GM23338 (cell line): ENCODE measurements at regions not wholly inside any gene's neighbourhood (a gene's known extent, or its start where the extent isn't known, plus 50 kb on each side); places are given as distances from the start of the nearest gene placed in this dataset.

Source experiments
- ATAC-seq: fragments of 200-7000 bp; cut with Tn5 transposase; 3 replicates; pipeline ENCODE4 v1.9.1; 2020
- DNase-seq: peaks from one replicate; pipeline ENCODE4 v3.0.0-alpha.2; 2015; ENCODE audit warnings: low spot score
- H2AFZ ChIP-seq: fragments of 200-600 bp; sonication (generic); 2 replicates; pipeline ENCODE4 v1.8.0; 2016; ENCODE audit warnings: antibody characterized with exemption, mild to moderate bottlenecking, moderate library complexity
- H3F3A ChIP-seq: fragments of 200-600 bp; sonication (generic); replicated peaks from 2 replicates; pipeline ENCODE4 v1.8.0; 2017; ENCODE audit warnings: antibody characterized with exemption, mixed run types, low read depth
- H3K27ac ChIP-seq: fragments of 200-600 bp; sonication (generic); 2 replicates; pipeline ENCODE4 v1.6.1; 2016; ENCODE audit warnings: low read depth
- H3K27me3 ChIP-seq: fragments of 200-600 bp; sonication (generic); 2 replicates; pipeline ENCODE4 v1.8.0; 2016; ENCODE audit warnings: mild to moderate bottlenecking, mixed run types, moderate library complexity; ENCODE audit not compliant: insufficient read depth
- H3K36me3 ChIP-seq: fragments of 200-600 bp; sonication (generic); 2 replicates; pipeline ENCODE4 v1.8.0; 2016; ENCODE audit warnings: mild to moderate bottlenecking; ENCODE audit not compliant: insufficient read depth
- H3K4me1 ChIP-seq: fragments of 200-600 bp; sonication (generic); 2 replicates; pipeline ENCODE4 v1.8.0; 2016; ENCODE audit warnings: mild to moderate bottlenecking, moderate library complexity; ENCODE audit not compliant: insufficient read depth
- H3K4me2 ChIP-seq: fragments of 200-600 bp; sonication (generic); 2 replicates; pipeline ENCODE4 v1.7.1; 2017; ENCODE audit warnings: mixed run types
- H3K4me3 ChIP-seq: fragments of 200-600 bp; sonication (generic); 2 replicates; pipeline ENCODE4 v1.6.1; 2016; ENCODE audit warnings: mixed run types
- H3K79me2 ChIP-seq: fragments of 200-600 bp; sonication (generic); replicated peaks from 2 replicates; pipeline ENCODE4 v1.8.0; 2017; ENCODE audit warnings: mild to moderate bottlenecking; ENCODE audit not compliant: insufficient read depth
- H3K9me2 ChIP-seq: fragments of 200-600 bp; sonication (generic); 2 replicates; pipeline ENCODE4 v1.8.0; 2017; ENCODE audit not compliant: insufficient read depth
- H4K20me1 ChIP-seq: fragments of 200-600 bp; sonication (generic); replicated peaks from 2 replicates; pipeline ENCODE4 v1.8.0; 2017; ENCODE audit warnings: mild to moderate bottlenecking; ENCODE audit not compliant: insufficient read depth
- H3K27ac Mint-ChIP-seq: 2 replicates; pipeline ENCODE4 v1.8.0; 2020; ENCODE audit warnings: inconsistent platforms, mild to moderate bottlenecking, moderate library complexity, mixed read lengths
- H3K27me3 Mint-ChIP-seq: 3 replicates; pipeline ENCODE4 v1.8.0; 2022; ENCODE audit warnings: low read depth, mild to moderate bottlenecking, moderate library complexity, mixed read lengths, inconsistent platforms; ENCODE audit not compliant: insufficient read depth, poor library complexity
- H3K36me3 Mint-ChIP-seq: 3 replicates; pipeline ENCODE4 v1.8.0; 2021; ENCODE audit warnings: low read depth, mild to moderate bottlenecking, inconsistent platforms, moderate library complexity, mixed read lengths
- H3K4me1 Mint-ChIP-seq: 3 replicates; pipeline ENCODE4 v1.8.0; 2020; ENCODE audit warnings: mild to moderate bottlenecking, inconsistent platforms, mixed read lengths
- H3K4me3 Mint-ChIP-seq: 3 replicates; pipeline ENCODE4 v1.8.0; 2021; ENCODE audit warnings: moderate library complexity, mild to moderate bottlenecking, inconsistent platforms, mixed read lengths
- H3K9me3 Mint-ChIP-seq: 3 replicates; pipeline ENCODE4 v1.8.0; 2020; ENCODE audit warnings: moderate library complexity, mild to moderate bottlenecking, inconsistent platforms, mixed read lengths
- CREB1 ChIP-seq: fragments of 250-450 bp; sonication (Bioruptor Pico); IDR thresholded peaks from 2 replicates; pipeline ENCODE4 v1.5.0; 2020; ENCODE audit warnings: low read depth, mild to moderate bottlenecking, moderate library complexity
- CTCF ChIP-seq, 2 experiments: fragments of 200-600 bp in 1 of 2; sonication (generic) in 1 of 2; conservative IDR thresholded peaks; 2 replicates each; pipeline versions ENCODE4 v1.5.1 to v1.6.1; 2016 to 2017; ENCODE audit warnings: antibody characterized with exemption in 2 of 2, low read depth in 2 of 2, mild to moderate bottlenecking in 2 of 2, moderate library complexity in 1 of 2
- ETS1 ChIP-seq: IDR thresholded peaks from 2 replicates; pipeline ENCODE4 v1.6.1; 2016; ENCODE audit warnings: antibody characterized with exemption
- EZH2 ChIP-seq: fragments of 200-600 bp; sonication (generic); IDR thresholded peaks from one replicate; pipeline ENCODE4 v1.8.0; 2017; ENCODE audit warnings: antibody characterized with exemption, mild to moderate bottlenecking, low read depth; ENCODE audit not compliant: unreplicated experiment
- EZH2phosphoT487 ChIP-seq: fragments of 200-600 bp; sonication (generic); IDR thresholded peaks from one replicate; pipeline ENCODE4 v1.8.1; 2018; ENCODE audit warnings: antibody characterized with exemption; ENCODE audit not compliant: unreplicated experiment
- JUNB ChIP-seq: IDR thresholded peaks from one replicate; pipeline ENCODE4 v1.6.1; 2016; ENCODE audit warnings: antibody characterized with exemption; ENCODE audit not compliant: unreplicated experiment
- NANOG ChIP-seq: IDR thresholded peaks from 2 replicates; pipeline ENCODE4 v1.6.1; 2016; ENCODE audit warnings: antibody characterized with exemption, borderline replicate concordance

GRCh38 chr16:62638964-62639870 lies 603.0 kb upstream of the CDH8 start:
- ATAC-seq: no peak
- no peaks in the 10 kb centered on the region for H3K27me3 ChIP-seq
- H3F3A ChIP-seq: no peaks in the 10 kb centered on the region
- no peak overlapping the region for H3K27ac ChIP-seq
- H3K27me3 Mint-ChIP-seq: no peaks in the 10 kb centered on the region
- no peaks in the 10 kb centered on the region for H3K4me1 ChIP-seq
- H3K36me3 ChIP-seq: no peaks in the 10 kb centered on the region
- no peaks in the 10 kb centered on the region for H3K79me2 ChIP-seq
- H3K9me3 Mint-ChIP-seq: peaks cover 7% of the 10 kb centered on the region; the same call in 1 of the 3 replicates
- H3K4me3 ChIP-seq: no peak overlapping the region
- 0 out of 2 replicates have a peak, but pooled peaks cover 5% of the 10 kb centered on the region for H3K9me2 ChIP-seq
- H2AFZ ChIP-seq: peak overlapping the region; percentile 49; the same call in 1 of the 2 replicates
- H4K20me1 ChIP-seq: no peaks in the 10 kb centered on the region
- H3K27ac Mint-ChIP-seq: peak overlapping the region; percentile 70
- peaks cover 2% of the 10 kb centered on the region; the same call in 1 of the 3 replicates for H3K4me1 Mint-ChIP-seq
- no peak for DNase-seq
- H3K4me3 Mint-ChIP-seq: no peak overlapping the region
- no peak overlapping the region for H3K4me2 ChIP-seq
- TF ChIP-seq EZH2 (no peak), NANOG (no peak)
- peaks cover 4% of the 10 kb centered on the region; the same call in 2 of the 3 replicates for H3K36me3 Mint-ChIP-seq

GRCh38 chr16:62638324-62638911 lies 602.2 kb upstream of the CDH8 start:
- H3K4me2 ChIP-seq: no peak overlapping the region
- H3K27ac ChIP-seq: no peak overlapping the region
- no peaks in the 10 kb centered on the region for H3K36me3 ChIP-seq
- H3K4me1 ChIP-seq: no peaks in the 10 kb centered on the region
- no peak for DNase-seq
- Mint-ChIP-seq H3K4me1 (peaks cover 2% of the 10 kb centered on the region; the same call in 1 of the 3 replicates), H3K36me3 (no peaks in the 10 kb centered on the region), H3K9me3 (peaks cover 3% of the 10 kb centered on the region; the same call in 1 of the 3 replicates), H3K4me3 (no peak overlapping the region), H3K27me3 (no peaks in the 10 kb centered on the region), H3K27ac (no peak overlapping the region)
- no peaks in the 10 kb centered on the region for H3F3A ChIP-seq
- TF ChIP-seq CREB1 (CRISPR knock-in tag): no peak
- TF ChIP-seq JUNB: no peak
- TF ChIP-seq CTCF (conservative IDR thresholded peaks at IDR 0.05; ENCODE audit: low read depth in 2 of 2): no peak
- TF ChIP-seq NANOG: no peak
- 0 out of 2 replicates have a peak, but pooled peaks cover 11% of the 10 kb centered on the region for H3K9me2 ChIP-seq
- H2AFZ ChIP-seq: no peak overlapping the region
- no peak for ATAC-seq
- H3K27me3 ChIP-seq: no peaks in the 10 kb centered on the region
- H4K20me1 ChIP-seq: no peaks in the 10 kb centered on the region
- H3K79me2 ChIP-seq: no peaks in the 10 kb centered on the region
- H3K4me3 ChIP-seq: no peak overlapping the region

- ATAC-seq (no peak), DNase-seq (no peak)
- Histone ChIP-seq H3K9me2 (no peaks in the 10 kb centered on the region; the same call in 1 of the 2 replicates), H3K4me2 (no peak overlapping the region), H3K27ac (no peak overlapping the region), H3K36me3 (no peaks in the 10 kb centered on the region; the same call in 1 of the 2 replicates), H2AFZ (no peak overlapping the region), H3F3A (no peaks in the 10 kb centered on the region), H3K79me2 (no peaks in the 10 kb centered on the region), H3K4me3 (no peak overlapping the region), H3K27me3 (no peaks in the 10 kb centered on the region), H3K4me1 (no peaks in the 10 kb centered on the region), H4K20me1 (no peaks in the 10 kb centered on the region)
- H3K27me3 Mint-ChIP-seq: peaks cover 2% of the 10 kb centered on the region
- H3K36me3 Mint-ChIP-seq: no peaks in the 10 kb centered on the region
- no peaks in the 10 kb centered on the region; the same call in 2 of the 3 replicates for H3K4me1 Mint-ChIP-seq
- H3K27ac Mint-ChIP-seq: no peak overlapping the region
- H3K9me3 Mint-ChIP-seq: peaks cover 9% of the 10 kb centered on the region; the same call in 2 of the 3 replicates
- no peak overlapping the region for H3K4me3 Mint-ChIP-seq
- TF ChIP-seq CREB1 (CRISPR knock-in tag) (no peak), ETS1 (no peak), EZH2phosphoT487 (no peak)
Measured at GRCh38 chr16:62625326-62625725, 589.1 kb upstream of the CDH8 start.
